ENCODE measurements at regions not wholly inside any gene's neighbourhood (a gene's known extent, or its start where the extent isn't known, plus 50 kb on each side); places are given as distances from the start of the nearest gene placed in this dataset.

DNA sequence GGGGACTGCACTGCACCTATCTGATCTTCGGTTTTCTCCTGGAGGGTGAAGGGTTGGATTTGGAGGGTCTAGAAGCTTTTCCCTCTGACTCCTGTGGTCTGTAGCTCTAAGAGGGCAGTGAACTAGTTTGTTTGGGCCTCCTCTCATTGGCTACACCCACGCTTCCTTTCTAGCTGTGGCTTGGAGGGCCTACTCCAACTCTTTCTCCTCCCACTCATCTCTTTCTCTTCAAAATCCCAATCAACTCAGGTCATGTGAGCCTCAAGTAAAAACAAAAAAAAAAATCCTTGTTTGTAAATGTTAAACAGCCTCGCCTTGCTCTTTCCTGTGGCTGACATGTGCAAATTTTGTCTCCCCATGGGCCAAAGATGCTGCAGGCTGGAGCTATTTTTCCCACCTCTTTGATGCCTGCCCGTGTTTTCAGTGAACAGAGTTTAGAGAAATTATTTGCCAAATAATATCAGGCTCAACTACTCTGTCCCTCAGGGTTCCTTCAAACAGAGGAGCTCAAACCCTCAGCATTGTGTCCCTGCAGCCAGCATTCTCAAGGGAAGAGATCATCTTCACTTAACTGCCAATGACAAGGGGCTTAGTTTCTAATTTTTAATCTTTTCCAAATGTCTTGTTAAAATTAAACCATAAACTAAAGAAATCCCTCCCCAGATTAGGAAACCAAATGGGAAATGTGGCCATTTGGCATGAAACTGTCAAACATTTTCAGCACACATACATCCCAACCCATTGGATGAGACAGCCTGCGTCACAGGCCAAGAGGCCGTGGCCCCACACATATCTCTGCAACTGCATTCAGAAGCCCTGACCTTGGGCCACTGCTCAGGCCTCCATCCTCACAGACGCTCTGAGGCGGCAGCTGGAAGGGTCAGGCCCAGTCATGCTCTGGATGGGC lies 114.8 kb upstream of the THBS1 start:
- DNase-seq, result no peak

DNA sequence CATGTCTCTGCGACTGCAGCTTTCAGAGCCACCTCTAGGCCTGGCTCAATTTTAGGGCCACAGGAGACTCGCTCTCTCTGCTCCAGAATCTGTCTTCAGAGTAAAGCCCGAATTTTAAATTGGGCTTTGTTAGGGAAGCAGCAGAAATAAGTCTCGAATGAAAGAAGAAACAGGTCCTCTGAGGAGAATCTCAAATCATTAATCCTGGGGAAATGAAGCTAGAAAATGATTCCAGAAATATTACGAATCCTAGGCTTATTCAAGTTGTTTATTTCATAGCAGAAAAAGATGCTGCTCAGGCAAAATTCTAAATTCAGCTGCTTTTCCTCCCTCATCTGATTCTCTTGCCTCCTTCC lies 114.2 kb upstream of the THBS1 start:
- no peak for DNase-seq

DNA sequence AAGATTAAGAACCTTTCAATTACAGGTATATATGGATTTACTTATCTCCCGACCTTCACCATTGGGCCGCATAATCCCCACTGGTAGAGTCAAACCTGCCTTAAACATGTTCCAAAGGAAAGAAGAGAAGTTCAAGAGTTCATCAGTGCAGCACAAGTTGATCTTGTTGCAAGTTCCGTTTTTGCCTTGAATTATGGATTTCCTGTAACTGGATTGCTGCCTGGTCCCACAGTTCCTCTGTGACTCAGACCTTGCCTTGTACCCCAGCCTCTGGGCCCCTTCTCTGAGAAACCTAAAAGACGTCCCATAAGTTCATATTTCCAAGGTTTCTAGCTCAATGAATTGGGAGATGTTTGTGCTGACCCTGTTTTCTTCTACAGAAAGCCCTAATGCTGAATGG lies 112.5 kb upstream of the THBS1 start:
- no peak for DNase-seq

DNA sequence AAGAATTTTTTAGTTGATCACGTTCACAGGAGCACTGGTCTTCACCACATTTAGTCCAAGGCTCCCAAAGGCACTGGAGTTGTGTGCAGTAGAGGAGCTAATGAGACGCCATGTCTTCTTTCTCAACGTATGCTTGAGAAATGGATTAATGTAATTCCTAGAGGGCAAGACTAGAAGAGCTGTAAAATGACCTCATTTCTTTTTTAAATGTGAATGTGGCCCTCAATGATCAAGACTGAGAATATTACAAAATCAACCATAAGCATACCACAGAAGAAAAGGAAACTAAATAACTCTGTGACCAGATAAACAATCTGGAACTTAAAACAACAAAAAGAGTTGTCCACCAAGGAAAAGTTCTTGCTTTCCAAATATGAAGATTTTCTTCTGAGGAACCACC lies 112.1 kb upstream of the THBS1 start:
- DNase-seq, result no peak

DNA sequence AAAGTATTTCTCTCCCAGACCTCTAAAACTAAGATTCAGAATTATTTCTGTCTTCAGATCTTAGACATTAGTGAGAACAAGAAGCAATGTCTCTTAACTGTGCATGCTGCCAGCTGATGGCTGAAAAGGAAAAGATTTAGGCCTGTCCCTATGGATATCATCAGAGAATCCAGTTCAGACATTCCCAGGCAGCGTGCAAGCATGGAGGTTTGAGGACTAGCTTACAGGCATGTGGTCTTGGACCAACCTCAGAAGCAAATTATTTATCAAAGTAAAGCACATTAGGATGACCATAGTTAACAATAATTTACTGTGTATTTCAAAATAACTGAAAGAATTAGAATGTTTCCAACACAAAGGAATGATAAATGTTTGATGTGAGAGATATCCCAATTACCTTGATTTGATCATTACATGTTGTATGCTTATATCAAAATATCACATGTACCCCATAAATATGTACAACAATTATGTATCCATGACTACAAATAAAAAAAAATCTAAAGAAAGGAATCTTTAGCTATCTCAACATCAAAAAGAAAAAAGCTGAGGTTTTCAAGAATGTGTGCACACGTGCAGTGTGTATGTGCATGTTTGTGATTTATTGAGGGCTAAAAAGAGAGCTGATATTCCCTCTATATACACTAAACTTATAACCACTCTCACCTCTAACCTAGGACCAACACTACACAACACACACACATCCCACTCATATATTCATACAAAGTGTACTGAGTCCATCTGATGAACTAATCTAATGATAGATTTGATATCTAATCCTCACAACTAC lies 108.9 kb upstream of the THBS1 start:
- DNase-seq, result no peak

DNA sequence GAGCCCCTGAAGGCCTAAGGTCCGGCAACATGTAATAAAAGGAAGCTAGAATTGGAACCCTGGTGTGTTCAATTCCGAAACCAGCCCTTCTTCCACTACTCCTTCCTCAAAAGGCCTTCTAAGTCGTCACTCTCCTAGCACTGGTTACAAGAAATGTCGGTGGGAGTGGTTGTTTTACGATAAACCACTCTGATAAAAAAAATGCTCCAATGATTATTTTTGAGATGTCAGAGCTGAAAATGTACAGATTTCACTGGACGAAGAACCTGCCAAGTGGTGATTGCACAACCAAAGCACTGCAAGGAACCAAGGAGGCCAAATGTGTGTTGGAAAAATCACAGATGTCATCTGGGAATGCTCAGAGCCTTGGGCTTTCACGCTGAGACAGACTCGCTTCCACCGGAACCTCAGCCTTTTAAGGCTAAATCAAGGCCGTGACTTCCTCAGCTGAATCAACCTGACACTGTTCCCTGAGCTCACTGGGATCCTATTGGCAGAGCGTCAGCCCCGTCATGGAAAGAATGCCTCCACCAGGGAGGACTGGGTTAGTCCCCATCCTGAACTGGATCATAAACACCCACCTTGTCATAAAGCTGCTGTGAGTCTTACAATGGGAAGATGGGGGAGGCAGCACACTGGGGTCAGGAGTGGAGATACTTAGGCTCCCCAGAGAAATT lies 108.1 kb upstream of the THBS1 start:
- DNase-seq, result no peak

DNA sequence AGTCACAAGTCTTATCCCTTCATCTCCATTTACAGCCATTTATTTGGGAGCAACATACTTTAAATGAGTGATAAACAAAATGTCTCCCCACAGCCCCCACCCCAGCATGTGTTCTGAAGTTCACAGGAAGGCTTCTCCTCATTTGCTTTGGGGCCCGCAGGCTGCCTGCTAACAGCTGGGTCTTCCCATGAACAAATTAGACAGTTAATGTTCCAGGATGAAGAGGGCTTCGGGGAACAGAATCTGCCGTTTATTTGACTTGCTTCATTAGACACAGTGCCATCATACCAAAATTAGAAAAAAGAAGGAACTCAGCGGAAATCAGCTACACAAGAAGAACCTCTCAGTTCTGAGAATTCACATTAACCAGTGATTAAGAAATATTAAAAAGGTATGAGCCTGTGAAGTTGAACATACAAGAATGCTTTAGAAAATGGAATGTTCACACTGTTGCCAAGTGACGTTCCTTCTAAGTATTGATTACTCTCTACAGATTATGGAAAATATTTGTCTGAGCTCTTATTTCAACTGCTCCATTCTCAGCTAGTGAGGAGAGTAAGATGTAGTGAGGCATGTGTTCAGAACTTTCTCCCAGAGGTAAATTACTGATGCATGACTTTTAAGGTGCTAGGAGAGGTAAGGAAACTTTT lies 107.5 kb upstream of the THBS1 start:
- no peak for DNase-seq

DNA sequence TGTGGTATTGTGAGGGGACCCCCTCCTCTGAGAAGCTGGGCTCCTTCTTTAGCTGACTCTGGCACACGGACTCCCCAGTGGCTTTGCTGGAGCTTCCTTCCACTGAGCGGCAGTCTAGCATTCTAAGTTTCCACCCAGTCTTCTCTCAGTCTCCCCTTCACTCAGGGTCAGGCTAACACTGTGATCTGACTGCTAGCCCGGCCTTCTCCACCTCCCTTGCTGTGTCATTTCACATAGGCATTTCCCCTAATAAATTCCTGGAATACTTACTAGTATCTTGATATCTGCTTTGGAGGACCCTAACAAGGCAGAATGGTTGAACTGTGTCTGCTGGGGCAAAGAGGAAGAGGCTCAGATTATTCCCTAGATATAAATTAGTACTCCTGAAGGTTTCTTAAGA lies 106.2 kb upstream of the THBS1 start:
- DNase-seq, result no peak

DNA sequence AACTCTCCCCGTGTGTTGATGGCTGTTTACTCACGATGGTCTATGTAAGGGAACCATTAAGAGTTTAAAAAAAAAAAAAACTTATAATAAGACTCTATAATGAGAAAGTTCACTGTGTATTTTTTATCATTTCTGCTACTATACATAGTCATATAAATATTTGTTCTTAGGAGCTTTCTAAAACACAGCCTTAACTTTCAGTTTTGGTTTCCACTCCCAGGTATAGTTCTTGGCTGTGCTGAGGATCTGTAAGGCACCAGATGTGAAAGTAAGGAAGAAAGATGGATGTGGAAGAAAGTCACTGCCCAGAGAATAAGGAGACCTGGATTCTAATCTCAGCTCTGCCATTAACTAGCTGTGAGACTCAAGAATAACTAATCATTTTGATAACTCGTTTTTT lies 101.9 kb upstream of the THBS1 start:
- no peak for DNase-seq

DNA sequence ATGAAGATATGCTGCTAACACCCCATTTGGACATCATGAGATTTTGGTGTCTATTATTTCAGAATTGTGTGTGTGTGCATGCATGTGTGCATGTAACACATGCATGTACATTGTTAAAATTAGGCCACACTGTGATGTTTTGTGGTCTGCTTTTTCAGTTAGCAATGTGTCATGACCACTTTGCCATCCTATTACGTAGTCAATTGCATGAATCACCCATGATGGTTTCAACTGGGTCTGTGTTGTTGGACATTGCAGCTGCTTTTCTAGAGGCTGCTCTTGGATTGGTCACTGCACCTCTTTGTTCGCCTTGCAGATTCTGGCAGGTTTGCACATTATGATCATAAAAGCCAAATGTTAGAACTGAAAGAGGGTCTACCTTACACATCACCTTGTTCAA lies 101.0 kb upstream of the THBS1 start:
- DNase-seq, result no peak

DNA sequence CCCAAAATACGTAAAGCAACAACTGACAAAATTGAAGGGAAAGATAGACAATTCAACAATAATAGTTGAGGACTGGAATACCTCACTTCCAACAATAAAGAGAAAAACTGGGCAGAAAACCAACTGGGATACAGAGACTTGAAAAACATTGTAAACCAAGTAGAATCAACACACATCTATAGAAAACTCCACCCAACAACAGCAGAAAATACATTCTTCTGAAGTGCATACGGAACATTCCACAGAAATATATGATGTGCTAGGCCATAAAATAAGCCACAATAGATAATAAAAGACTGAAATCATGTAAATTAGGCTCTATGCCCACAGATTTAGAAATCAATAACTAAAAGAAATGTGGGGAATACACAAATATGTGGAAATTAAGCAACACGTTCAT lies 98.4 kb upstream of the THBS1 start:
- DNase-seq, result no peak

DNA sequence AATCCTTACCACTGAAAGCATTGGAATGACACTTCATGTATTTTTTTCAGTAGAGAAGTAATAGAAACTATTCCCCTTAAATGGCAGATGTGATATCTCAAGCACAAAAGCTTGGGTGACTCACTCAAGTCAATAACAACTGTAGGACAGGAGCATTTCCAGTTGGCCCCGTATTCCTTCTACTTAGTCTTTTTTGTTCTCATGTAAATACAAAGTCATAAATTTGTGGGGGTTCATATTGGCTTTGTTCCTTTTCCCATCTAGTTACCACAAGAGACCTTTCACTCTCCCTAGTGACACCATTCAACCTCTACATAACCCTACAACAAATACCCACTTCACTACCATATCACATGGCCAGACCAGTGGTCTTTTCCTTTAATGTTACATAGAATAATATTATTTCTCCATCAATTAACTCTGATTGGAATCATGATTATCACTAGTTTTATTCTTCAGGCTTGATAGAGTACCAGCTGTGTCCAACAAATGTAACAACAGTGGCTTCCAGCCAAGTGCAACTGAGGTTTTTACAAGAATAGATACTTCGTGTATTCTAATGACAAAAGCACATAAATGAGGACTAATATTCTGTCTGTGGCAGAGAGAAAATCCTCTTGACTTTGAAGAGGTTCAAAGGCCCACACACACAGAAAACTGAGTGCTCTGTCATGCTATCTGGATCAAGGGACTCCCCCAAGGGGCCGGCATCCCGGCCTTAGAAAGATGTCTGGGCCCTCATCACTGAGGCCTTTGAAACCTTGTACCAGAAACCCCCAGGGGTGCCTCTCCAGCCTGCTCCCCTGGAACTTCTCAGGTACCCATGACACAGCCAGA lies 94.0 kb upstream of the THBS1 start:
- no peak for DNase-seq

DNA sequence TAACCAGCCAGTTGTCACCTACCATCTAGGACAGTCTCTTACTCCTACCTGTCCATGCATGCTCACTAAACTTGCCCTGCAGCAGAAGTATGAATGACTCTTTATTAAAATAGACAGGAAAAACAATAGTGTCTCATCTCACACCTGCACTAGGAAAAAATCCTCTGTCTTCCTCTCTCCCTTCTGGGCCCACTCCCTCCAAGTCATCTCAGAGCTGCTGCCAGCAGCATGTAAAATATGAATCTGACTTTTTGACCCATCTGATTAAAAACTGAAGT lies 93.5 kb upstream of the THBS1 start:
- no peak for DNase-seq

DNA sequence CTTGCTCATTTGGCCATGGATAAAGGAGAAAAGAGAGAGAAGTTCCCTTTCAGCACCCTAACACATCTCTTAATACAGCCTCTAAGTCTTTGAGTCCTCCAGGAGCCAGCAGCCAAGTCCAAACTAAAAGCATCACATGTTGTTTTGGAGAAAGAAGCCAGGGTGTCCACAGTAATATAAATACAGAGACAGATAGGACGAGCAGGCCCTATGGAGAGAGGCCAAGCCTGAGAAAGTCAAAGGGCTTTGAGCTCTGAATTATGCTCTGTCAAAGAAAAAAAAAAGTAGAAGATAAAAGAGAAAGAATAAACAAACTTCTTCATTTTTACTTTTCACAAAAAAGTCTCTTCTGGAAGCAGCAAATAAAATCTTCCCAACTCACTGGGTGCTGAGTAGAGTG lies 92.4 kb upstream of the THBS1 start:
- DNase-seq, result no peak

DNA sequence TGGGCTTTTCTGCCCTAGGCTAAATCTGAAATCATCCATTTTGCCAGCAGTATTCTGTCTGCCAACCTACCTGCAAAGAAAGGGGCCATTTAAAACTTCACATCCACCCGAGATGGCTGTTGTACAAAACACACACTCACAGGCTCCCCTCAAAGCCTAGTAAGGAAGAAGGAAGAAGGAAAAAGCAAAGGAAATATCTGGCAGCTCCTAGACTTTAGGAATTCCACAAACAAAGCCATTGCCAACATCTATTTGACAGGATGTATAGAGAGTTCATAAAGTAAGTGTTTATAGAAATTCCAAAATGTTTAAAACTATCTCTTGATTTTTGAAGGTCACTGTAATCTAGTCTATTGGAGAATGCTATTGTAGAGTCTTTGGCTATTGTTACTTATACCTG lies 91.9 kb upstream of the THBS1 start:
- no peak for DNase-seq

DNA sequence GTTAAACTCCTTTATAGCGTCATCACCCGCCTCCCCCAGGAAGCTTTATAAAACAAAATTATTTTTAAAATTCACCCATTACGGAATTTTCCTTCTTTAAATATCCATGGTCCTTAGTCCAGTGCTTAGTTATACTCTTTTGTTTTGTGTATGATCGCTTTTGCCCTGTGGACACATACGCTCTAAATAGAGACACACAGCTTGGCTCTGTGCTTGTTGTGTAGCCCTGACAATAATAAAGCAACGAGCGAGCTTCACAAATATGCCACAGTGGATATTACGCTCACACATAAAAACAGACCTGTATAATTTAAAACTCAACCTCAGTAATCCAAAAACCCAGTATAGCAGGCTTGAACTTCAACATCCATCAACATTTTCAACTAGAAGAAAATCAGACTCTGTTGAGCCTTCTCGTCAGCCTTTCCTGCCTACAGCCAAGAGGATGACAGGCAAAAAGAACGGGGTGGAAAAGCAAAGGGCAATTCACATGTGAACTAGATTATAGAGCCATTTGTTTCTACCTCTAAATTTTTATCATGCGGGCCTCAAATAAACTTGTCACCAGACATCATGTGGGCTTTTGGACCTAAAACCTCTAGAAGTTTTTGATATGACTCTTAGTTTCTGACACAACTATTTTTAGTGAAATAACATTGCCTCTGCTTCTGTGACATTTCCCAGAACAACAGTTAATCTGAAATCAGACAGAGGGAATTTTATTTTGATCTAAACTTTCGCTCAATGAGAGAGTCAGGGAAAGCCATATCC lies 89.6 kb upstream of the THBS1 start:
- no peak for DNase-seq

DNA sequence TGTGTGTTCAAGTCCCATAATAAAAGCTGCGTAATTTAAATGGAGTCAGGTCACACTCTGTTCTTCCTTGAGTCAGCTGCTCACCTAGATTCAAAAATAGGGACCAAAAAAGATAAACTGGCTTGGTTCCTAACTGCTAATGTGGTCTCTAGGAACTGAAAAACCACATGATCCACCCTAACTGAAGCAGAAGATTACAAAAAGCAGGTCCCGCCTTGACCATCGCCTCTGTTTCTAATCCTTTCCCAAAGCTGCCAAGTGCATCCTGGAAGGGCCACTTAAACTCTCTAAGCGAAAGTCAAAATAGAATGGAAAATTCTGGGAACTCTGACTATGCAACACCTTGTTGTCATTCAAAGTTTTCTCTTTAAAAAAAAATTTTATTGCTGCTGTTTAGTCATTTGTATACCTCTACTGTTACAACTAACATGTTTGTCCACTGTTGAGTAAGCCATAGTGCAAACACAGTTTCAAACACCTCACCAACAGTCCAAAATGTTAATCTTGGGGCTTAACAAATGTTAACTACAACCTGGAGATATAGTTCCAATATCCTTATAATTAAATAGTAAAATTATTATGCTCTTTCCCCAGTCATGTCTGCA lies 88.9 kb upstream of the THBS1 start:
- DNase-seq, result no peak

DNA sequence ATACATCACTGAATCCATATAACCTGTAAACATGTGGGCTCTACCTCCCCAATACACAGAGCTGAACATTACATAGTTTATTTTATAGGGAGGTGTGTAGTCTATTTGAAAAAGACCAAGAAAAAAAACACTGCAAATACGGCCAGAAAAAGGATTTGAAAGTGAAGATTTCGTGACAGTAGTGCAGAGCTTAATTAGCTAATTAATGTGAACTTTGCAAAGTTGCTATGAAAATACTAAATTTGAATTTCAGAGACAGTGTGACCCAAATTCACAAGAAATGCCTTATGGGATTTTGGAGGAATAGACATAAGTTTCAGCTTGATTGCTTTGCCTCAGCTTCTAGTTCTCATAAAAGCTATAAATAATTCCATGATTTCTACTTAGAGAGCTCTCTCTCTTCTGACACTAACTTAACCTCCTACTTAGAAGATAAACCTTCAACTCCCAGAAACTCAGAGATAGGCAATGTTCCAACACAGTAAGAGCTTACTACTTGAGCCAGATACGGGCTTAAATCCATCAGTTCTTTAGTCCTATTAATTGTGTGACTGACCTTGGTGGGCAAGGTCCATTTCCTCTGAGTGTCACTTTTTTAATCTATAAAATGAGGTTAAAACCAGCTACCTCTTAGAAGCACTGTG lies 87.3 kb upstream of the THBS1 start:
- no peak for DNase-seq

DNA sequence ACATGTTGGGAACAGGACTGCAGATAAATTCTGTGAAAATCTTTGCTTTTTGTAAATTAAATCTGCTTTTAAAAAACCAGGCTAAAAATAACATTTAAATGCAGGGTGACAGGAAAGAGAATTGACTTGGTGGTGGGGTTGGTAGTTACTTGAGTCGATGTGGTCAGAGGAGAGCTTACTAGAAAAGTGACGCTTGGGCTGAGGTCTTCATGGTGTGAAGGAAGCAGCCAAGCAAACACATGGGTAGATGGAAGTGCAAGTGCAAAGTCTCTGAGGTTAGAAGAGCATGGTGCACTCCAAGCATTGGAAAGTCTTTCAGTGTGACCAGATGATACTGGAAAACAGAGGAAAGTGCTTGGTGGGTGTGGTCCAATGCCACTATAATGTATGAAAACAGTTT lies 86.4 kb upstream of the THBS1 start:
- no peak for DNase-seq

DNA sequence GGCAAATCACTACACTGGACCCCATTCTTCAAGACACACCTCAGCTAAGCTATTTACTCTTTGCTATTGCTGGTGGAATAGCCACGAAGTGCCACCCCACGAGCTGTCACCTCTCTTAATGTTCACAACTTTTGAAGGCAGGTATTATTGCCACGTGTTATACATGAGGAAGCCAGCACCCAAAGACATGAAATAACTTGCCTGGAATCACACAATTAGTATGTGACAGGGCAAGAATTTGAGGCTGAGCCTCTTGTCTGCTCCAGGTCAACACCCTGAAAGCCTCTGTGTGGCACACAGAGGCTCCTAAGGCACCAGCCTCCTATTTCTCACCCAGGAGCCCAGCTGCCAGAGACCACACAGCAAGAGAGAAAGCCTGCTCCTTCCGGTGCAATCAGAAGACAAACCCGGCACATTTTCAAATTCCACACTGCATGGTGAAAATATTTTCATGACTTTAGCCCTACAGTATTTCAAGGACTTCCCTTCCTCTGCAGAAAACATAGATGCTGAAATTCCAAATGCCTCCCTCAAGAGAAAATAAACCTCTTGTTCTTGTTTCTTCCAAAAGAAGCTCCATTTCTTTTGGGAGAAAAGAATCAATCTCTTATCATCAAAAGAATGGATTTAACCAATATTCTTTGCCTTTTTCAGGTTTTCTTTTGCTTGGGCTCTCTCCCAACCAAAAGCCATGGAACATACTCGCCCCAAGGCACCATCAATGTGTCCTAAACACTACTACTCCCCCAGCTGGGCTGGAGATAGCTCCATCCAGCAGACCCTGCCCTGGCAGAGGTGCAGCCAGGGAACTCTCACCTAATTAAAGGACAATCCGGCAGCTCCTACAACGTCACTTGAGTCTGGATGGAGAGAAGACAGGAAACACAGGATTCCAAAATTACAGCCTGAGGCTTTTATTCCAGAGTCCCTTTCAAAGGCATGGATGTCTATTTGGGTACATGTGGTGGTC lies 84.7 kb upstream of the THBS1 start:
- DNase-seq, result no peak

Measured in CD4-positive, alpha-beta T cell treated with Interleukin-12 subunit alpha and Interleukin-12 subunit beta, for 1 hour (primary cell).